HG03175 (cell line): ENCODE measurements at regions not wholly inside any gene's neighbourhood (a gene's known extent, or its start where the extent isn't known, plus 50 kb on each side); places are given as distances from the start of the nearest gene placed in this dataset.
A peak's percentile ranks its signal among the peaks of the same experiment; 100 is the strongest.
"Not testable (repeated sequence)": the region's sequence is repeated elsewhere in the genome, so short reads cannot be mapped to it uniquely, and the experiment has no call there.

Source experiments
- ATAC-seq: cut with Tn5 transposase; IDR thresholded peaks from one replicate; pipeline ENCODE4 v1.9.1; 2021; ENCODE audit warnings: mild to moderate bottlenecking, moderate library complexity; ENCODE audit not compliant: unreplicated experiment

- ATAC-seq: no peak
Observed at GRCh38 chr2:8587251-8587791, 94.5 kb upstream of the ID2 start.

GRCh38 chr2:8587920-8588830 lies 93.7 kb upstream of the ID2 start:
- no peak for ATAC-seq

GRCh38 chr2:8588831-8589191 lies 93.0 kb upstream of the ID2 start:
- no peak for ATAC-seq

GRCh38 chr2:8589721-8590120 lies 92.1 kb upstream of the ID2 start:
- no peak for ATAC-seq

- ATAC-seq: no peak
Observed at GRCh38 chr2:8590938-8591337, 90.9 kb upstream of the ID2 start.

GRCh38 chr2:8592736-8593135 lies 89.1 kb upstream of the ID2 start:
- no peak for ATAC-seq

GRCh38 chr2:8593243-8593642 lies 88.6 kb upstream of the ID2 start:
- ATAC-seq: no peak

- no peak for ATAC-seq
Observed at GRCh38 chr2:8594731-8595427, 87.0 kb upstream of the ID2 start.

- ATAC-seq: no peak
Observed at GRCh38 chr2:8595428-8595805, 86.4 kb upstream of the ID2 start.

GRCh38 chr2:8595811-8596600 lies 85.8 kb upstream of the ID2 start:
- no peak for ATAC-seq

- ATAC-seq: no peak
Observed at GRCh38 chr2:8597094-8597493, 84.8 kb upstream of the ID2 start.

- no peak for ATAC-seq
Observed at GRCh38 chr2:8597559-8598225, 84.2 kb upstream of the ID2 start.

GRCh38 chr2:8598295-8599165 lies 83.3 kb upstream of the ID2 start:
- ATAC-seq: no peak

- ATAC-seq: no peak
Observed at GRCh38 chr2:8599421-8600242, 82.2 kb upstream of the ID2 start.

- no peak for ATAC-seq
Observed at GRCh38 chr2:8600456-8600855, 81.4 kb upstream of the ID2 start.

- ATAC-seq: peak; percentile 34
Observed at GRCh38 chr2:8602809-8603208, 79.0 kb upstream of the ID2 start.

GRCh38 chr2:8603356-8603755 lies 78.5 kb upstream of the ID2 start:
- ATAC-seq: not testable (repeated sequence)

GRCh38 chr2:8604262-8604661 lies 77.6 kb upstream of the ID2 start:
- no peak for ATAC-seq
